ENCODE measurements at regions not wholly inside any gene's neighbourhood (a gene's known extent, or its start where the extent isn't known, plus 50 kb on each side); places are given as distances from the start of the nearest gene placed in this dataset.

DNA sequence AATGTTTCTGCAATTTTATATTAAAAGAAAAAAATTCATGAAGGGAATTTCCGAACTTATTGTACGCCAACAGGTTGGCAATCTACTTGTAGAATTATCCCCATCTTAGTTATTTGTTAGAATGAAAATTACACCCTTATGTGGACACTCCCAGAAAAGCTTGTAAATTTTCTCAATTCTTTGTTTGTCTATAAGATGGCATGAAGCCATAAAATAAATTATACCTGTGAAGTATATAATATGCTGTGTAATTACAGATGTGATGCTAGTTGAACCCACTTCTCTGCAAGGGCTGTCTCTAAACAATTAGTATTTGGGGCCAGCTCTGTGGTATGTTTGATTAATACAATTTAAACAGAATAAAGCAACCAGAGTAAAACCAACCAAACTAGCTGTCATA lies 52.1 kb upstream of the DSP start:
- intact Hi-C loops (cut with micrococcal nuclease; ENCODE audit: unreplicated experiment) = no loop called here
- CTCF ChIA-PET = no interaction called here
- no peak overlapping the region for H3K27ac ChIP-seq (ENCODE audit: low read depth, low read length, poor library complexity, severe bottlenecking)
- H3K9me3 ChIP-seq (ENCODE audit: low read depth, low read length, poor library complexity, severe bottlenecking) = peaks cover 5% of the 10 kb centered on the region
- TF ChIP-seq, protein P1, sequence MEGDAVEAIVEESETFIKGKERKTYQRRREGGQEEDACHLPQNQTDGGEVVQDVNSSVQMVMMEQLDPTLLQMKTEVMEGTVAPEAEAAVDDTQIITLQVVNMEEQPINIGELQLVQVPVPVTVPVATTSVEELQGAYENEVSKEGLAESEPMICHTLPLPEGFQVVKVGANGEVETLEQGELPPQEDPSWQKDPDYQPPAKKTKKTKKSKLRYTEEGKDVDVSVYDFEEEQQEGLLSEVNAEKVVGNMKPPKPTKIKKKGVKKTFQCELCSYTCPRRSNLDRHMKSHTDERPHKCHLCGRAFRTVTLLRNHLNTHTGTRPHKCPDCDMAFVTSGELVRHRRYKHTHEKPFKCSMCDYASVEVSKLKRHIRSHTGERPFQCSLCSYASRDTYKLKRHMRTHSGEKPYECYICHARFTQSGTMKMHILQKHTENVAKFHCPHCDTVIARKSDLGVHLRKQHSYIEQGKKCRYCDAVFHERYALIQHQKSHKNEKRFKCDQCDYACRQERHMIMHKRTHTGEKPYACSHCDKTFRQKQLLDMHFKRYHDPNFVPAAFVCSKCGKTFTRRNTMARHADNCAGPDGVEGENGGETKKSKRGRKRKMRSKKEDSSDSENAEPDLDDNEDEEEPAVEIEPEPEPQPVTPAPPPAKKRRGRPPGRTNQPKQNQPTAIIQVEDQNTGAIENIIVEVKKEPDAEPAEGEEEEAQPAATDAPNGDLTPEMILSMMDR (conservative IDR thresholded peaks at IDR 0.05; ENCODE audit: low read depth, low read length) = no peak
- TF ChIP-seq EZH2 (IDR thresholded peaks at IDR 0.05; ENCODE audit: borderline replicate concordance, low read depth, low read length, poor library complexity, severe bottlenecking) = no peak
- no peak overlapping the region for H3K4me3 ChIP-seq (ENCODE audit: low read depth, low read length, poor library complexity, severe bottlenecking)
- H3K27me3 ChIP-seq (replicated peaks; ENCODE audit: insufficient read depth, low read depth, low read length, poor library complexity) = peaks cover 11% of the 10 kb centered on the region
- no peaks in the 10 kb centered on the region for H3K4me1 ChIP-seq (ENCODE audit: insufficient read depth, low read length, poor library complexity, severe bottlenecking)
- no peak for DNase-seq (ENCODE audit: low spot score)
- POLR2A ChIA-PET (ENCODE audit: low non-redundant PET) = no interaction called here
- no peaks in the 10 kb centered on the region for H3K36me3 ChIP-seq (ENCODE audit: insufficient read depth, low read length, poor library complexity, severe bottlenecking)
- BruUV-seq (replicated peaks) = no TSS peak

All from A673 (cell line).